Stimulated activated CD4-positive, alpha-beta T cell treated with anti-CD3 and anti-CD28 coated beads, Interleukin-2, amount 100 ng/mL, for 48 hours (primary cell): ENCODE measurements at regions not wholly inside any gene's neighbourhood (a gene's known extent, or its start where the extent isn't known, plus 50 kb on each side); places are given as distances from the start of the nearest gene placed in this dataset.

Source experiments
- DNase-seq, 2 donors: peaks; one replicate each; pipeline ENCODE4 v3.0.0-alpha.2; 2020

GRCh38 chr13:106295971-106296370 lies 239.5 kb downstream of the EFNB2 start:
- no peak for DNase-seq

GRCh38 chr13:106291006-106291405 lies 244.5 kb downstream of the EFNB2 start:
- DNase-seq = no peak

DNA sequence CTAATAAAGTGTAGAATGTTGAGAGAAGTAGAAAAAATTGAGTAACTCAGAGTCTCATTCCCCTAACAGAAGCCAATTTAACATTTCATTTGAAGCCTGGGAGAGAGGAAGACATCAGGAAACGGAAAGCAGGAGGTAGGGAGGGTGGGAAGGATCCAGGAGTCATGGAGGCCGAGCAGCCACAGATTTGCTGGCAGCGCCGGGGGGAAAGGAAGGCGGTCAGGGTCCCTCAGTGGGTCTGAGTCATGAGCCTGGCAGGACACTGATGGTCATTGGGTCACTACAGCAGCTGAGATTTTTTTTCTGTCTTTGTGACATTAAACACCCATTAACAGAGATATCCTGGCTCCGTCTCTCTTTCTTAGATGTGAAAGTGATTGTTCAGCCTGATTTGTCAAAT lies 248.1 kb downstream of the EFNB2 start:
- DNase-seq = no peak

- no peak for DNase-seq
Observed at GRCh38 chr13:106286811-106287210, 248.7 kb downstream of the EFNB2 start.

DNA sequence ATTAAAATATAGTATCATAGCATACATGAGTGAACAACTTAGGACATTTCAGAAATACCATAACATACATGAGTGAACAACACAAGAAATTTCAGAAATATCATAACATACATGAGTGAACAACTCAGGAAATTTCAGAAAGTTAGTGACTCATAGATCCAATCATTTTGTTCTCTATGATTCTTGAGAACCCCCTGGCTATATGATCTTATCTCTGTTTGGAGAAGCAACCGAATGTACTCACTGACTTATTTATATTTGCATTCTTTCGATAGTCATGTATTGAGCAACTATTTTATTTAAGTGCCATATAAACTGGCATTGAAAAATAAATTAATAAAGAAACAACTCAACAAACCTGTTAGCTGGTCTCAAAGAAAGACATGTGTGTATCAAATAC lies 251.1 kb downstream of the EFNB2 start:
- DNase-seq = no peak

GRCh38 chr13:106281426-106281825 lies 254.0 kb downstream of the EFNB2 start:
- no peak for DNase-seq

GRCh38 chr13:106277484-106278154 lies 257.8 kb downstream of the EFNB2 start:
- DNase-seq = no peak

DNA sequence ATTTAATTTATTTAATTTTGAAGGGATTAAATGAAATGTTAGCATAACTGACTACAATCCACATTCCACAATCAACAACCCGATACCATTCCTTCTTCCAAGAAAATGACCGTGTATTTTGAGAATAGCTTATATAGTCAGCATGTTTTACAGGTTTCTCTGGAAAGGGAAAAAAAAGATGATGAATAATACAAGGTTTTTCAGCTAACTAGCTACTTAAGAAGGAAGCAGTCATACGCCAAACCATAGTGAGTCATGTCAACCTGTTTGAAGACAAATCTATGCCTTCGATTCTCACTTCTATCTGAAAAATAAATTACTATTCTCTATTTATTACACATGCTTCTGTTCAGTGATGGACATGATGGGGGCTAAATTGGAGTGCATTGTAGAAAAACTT lies 258.6 kb downstream of the EFNB2 start:
- no peak for DNase-seq

- DNase-seq = no peak
Observed at GRCh38 chr13:106275446-106276032, 259.9 kb downstream of the EFNB2 start.

DNA sequence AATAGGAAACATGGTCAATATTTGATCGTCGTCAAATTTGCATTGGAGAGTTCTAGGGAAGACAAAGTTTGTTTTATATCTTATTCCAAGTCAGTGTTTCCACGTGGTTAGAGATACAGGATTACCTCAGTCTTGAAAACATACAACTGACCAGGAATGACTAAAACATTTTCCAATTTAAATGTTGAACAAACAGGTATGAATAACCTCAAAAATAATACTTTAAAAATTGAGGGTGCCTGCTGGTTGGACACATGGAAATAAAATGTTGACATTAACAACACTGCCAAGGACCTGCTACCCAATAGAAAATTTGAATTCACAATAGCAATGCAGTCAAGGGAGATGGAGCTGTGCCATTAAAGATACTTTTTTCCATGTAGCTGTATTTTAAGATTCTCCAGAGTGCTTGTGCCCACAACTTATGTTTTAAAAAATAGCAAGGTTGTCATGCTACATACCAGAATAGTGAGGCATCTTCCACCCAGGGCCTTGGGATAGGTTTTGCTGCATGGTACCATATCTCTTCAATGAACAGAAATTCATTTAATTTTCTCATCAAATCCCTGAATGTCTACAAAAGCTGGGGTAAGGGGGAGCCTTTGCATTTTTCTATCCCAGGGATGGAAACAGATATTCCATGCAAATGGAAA lies 260.8 kb downstream of the EFNB2 start:
- DNase-seq = no peak

DNA sequence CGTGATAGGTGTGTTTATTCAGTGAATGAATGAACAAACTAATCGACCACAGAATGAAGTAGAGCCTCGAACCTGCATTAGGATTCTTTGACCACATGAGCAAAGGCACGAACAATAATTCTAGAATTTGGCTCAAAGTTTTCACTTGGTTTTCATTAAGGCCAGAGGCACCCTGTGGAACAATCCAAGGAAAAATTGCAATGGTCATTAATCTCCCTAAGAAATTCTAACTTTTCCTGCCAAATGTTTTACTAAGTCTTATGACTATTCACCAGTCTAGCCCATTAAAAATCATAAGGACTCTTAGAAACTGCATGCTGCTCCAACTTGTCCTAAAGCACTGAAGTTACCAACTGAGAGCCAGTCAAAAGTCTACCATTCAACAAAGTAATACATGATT lies 271.7 kb downstream of the EFNB2 start:
- no peak for DNase-seq

- no peak for DNase-seq
Observed at GRCh38 chr13:106262886-106263285, 272.6 kb downstream of the EFNB2 start.

- DNase-seq = no peak
Observed at GRCh38 chr13:106261450-106261849, 274.0 kb downstream of the EFNB2 start.

DNA sequence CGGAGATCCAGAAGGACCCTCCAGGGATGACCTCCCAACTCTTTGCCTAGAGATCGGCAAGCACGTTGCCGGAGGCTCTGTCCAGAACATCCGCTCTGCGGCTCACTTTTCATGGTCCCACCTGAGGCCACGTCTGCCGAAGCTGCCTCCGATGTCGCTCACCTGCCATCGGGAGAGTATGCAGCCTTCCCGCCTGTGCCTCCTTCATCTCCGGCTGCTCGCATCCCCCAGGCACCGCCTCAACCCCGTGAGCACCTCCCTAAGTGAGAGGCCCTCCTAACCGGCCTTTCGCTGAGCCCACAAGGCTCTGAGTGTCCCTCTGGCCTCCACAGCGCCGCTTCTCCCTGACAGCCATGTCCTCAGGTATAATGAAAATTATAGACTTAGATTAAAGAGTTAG lies 275.1 kb downstream of the EFNB2 start:
- DNase-seq = no peak

DNA sequence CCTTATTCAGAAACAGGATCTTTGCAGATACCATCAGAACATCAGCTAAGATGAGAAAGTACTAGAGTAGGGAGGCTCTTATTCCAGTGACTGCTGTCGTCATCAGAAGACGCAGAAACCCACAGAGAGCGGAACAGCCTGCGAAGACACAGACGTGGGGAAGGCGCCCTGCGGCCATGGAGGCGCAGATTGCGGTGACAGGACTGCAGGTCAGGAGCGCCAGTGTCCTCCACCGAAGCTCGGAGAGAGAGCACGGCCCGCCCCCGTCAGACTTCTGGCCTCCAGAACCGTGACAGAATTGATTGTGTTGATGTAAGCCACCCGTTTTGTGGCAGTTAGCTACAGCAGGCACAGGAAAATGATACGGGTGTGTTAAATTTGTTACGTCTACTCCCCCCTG lies 275.5 kb downstream of the EFNB2 start:
- no peak for DNase-seq

GRCh38 chr13:106246666-106247188 lies 288.7 kb downstream of the EFNB2 start:
- no peak for DNase-seq

DNA sequence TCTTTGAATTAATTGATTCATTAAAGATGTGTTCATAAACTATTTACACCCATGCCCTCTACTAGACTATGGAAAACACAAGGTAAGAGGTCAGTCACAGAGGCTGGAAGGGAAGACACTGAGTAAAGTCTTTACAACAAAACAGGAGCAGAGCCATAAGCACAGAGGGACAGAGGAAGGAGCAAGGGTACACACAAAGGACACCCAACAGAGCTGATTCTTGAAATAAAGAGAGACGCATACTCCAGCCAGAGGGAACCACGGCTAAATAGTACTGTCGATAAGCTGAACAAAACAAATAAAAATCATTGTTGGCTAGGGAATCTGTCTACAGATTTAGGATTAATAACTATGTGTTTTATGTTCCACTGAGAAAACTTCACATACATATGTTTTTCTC lies 289.2 kb downstream of the EFNB2 start:
- DNase-seq = no peak

GRCh38 chr13:106243011-106243565 lies 292.4 kb downstream of the EFNB2 start:
- no peak for DNase-seq

DNA sequence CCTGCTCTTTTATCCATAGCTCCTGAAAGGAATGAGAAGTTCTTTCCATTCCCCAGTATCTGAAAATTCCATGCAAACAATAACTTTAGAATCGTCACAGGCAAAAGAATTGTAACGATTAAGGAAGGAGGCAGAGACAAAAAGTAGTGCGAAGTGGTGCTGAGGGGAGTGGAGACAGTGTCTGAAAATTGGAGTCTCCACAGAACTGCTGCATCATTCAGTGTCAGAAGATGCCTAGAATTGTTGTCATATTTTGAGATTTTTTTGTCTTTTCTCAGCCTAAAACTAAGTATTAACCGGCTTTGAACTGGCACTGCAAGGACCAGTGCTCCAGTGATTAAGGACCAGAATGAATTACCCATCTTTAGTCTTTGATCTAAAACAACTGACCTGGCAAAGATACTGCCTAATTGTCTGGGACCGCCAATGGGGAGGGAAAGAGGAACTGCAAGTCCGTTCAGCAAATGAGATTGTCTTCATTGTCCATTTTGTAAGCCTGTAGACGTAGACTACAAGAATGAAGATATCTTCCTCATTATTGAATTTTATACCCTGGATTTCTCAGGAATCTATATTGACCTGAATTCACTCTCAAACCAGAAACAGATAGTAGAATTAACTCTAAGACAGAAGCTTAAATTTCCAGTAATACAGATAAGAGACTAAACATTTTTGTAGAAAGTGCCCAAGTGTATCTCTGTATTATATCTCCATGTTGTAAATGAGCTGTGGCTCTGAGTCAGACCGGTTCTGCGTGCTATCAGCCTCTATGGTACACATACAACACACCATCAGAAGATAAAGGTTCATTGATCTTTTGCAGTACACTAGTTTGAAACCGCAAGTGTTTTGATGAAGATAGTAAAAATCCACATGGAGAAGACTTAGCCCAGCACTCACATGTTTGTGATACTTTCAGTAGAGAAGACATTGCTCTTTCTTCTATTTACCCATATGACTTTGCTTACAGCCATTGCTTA lies 293.2 kb downstream of the EFNB2 start:
- DNase-seq = no peak

GRCh38 chr13:106238690-106239089 lies 296.8 kb downstream of the EFNB2 start:
- no peak for DNase-seq

- DNase-seq = no peak
Observed at GRCh38 chr13:106234636-106235035, 300.8 kb downstream of the EFNB2 start.

- DNase-seq = no peak
Observed at GRCh38 chr13:106233134-106233735, 302.2 kb downstream of the EFNB2 start.
